IMR-90 (cell line): ENCODE measurements at regions not wholly inside any gene's neighbourhood (a gene's known extent, or its start where the extent isn't known, plus 50 kb on each side); places are given as distances from the start of the nearest gene placed in this dataset.

Experiments used
- ATAC-seq: fragments of 200-7000 bp; cut with Tn5 transposase; 2 replicates; pipeline ENCODE4 v1.9.1; 2020; ENCODE audit warnings: low read depth, mild to moderate bottlenecking, moderate library complexity
- BruUV-seq: library from RNA; stranded (reverse); fragments of 400-500 nt; replicated peaks from 2 replicates; lab custom pipeline; 2021; lab: Mats Ljungman, UMichigan
- CTCF ChIA-PET: fragments of 300-600 bp; formaldehyde crosslinking; extraction: SDS; loops from one replicate; lab custom pipeline; 2021; ENCODE audit warnings: antibody characterized with exemption; lab: Yijun Ruan, JAX
- POLR2A ChIA-PET: fragments of 300-600 bp; sonication (Branson Sonifier 250); formaldehyde crosslinking; loops from one replicate; lab custom pipeline; 2022; ENCODE audit warnings: antibody characterized with exemption; ENCODE audit not compliant: unreplicated experiment; lab: Charles Lee
- DNase-seq: peaks from one replicate; pipeline ENCODE4 v3.0.0; 2013
- H2AFZ ChIP-seq: replicated peaks from 2 replicates; pipeline ENCODE3; 2013; ENCODE audit warnings: low read length, mild to moderate bottlenecking; ENCODE audit not compliant: poor library complexity
- H2AK5ac ChIP-seq: 2 replicates; pipeline ENCODE4 v1.6.1; 2013; ENCODE audit warnings: low read depth, low read length, inconsistent platforms
- H2AK9ac ChIP-seq: replicated peaks from 2 replicates; pipeline ENCODE3; 2013; ENCODE audit warnings: mild to moderate bottlenecking, low read depth, low read length, moderate library complexity; ENCODE audit not compliant: poor library complexity
- H2BK120ac ChIP-seq: 2 replicates; pipeline ENCODE4 v1.6.1; 2013; ENCODE audit warnings: low read depth, low read length, inconsistent platforms
- H2BK15ac ChIP-seq: 3 replicates; pipeline ENCODE4 v1.6.1; 2013; ENCODE audit warnings: low read depth, low read length, inconsistent platforms
- H2BK20ac ChIP-seq: 2 replicates; pipeline ENCODE4 v1.6.1; 2013; ENCODE audit warnings: low read depth, mild to moderate bottlenecking, inconsistent platforms, low read length, moderate library complexity
- H2BK5ac ChIP-seq: 2 replicates; pipeline ENCODE4 v1.6.1; 2013; ENCODE audit warnings: mild to moderate bottlenecking, low read depth, low read length, inconsistent platforms; ENCODE audit not compliant: poor library complexity, severe bottlenecking
- H3K14ac ChIP-seq: replicated peaks from 2 replicates; pipeline ENCODE4 v1.6.1; 2013; ENCODE audit warnings: low read depth, low read length, inconsistent platforms
- H3K18ac ChIP-seq: 2 replicates; pipeline ENCODE4 v1.6.1; 2013; ENCODE audit warnings: low read depth, low read length, control low read depth
- H3K23ac ChIP-seq: 2 replicates; pipeline ENCODE4 v1.6.1; 2013; ENCODE audit warnings: low read depth, low read length, inconsistent platforms
- H3K27ac ChIP-seq: 2 replicates; pipeline ENCODE4 v1.5.1; 2013; ENCODE audit warnings: mild to moderate bottlenecking, control low read depth, low read length; ENCODE audit not compliant: insufficient read depth
- H3K27me3 ChIP-seq: 2 replicates; pipeline ENCODE4 v1.6.1; 2013; ENCODE audit warnings: low read length; ENCODE audit not compliant: control insufficient read depth, insufficient read depth
- H3K36me3 ChIP-seq: 2 replicates; pipeline ENCODE4 v1.6.1; 2013; ENCODE audit warnings: low read length, mixed read lengths; ENCODE audit not compliant: control insufficient read depth, insufficient read depth
- H3K4ac ChIP-seq: 2 replicates; pipeline ENCODE4 v1.6.1; 2013; ENCODE audit warnings: low read depth, low read length, inconsistent platforms
- H3K4me1 ChIP-seq: 2 replicates; pipeline ENCODE4 v1.6.1; 2013; ENCODE audit warnings: low read length, mixed read lengths; ENCODE audit not compliant: control insufficient read depth, insufficient read depth
- H3K4me2 ChIP-seq: 2 replicates; pipeline ENCODE4 v1.6.1; 2013; ENCODE audit warnings: low read depth, mild to moderate bottlenecking, control low read depth, low read length, moderate library complexity
- H3K4me3 ChIP-seq: 2 replicates; pipeline ENCODE4 v1.5.1; 2013; ENCODE audit warnings: low read depth, mild to moderate bottlenecking, control low read depth, low read length, moderate library complexity; ENCODE audit not compliant: insufficient read depth
- H3K56ac ChIP-seq: 2 replicates; pipeline ENCODE4 v1.6.1; 2013; ENCODE audit warnings: low read length, inconsistent platforms; ENCODE audit not compliant: insufficient read depth; ENCODE audit errors: extremely low read depth
- H3K79me1 ChIP-seq, 2 experiments: 2 replicates each; pipeline ENCODE4 v1.6.1; 2013; ENCODE audit warnings: low read length in 2 of 2, inconsistent platforms in 1 of 2, low read depth in 1 of 2
- H3K9ac ChIP-seq: 2 replicates; pipeline ENCODE4 v1.6.1; 2013; ENCODE audit warnings: low read depth, low read length, control low read depth
- H3K9me1 ChIP-seq: 2 replicates; pipeline ENCODE4 v1.6.1; 2013; ENCODE audit warnings: low read length, inconsistent platforms; ENCODE audit not compliant: insufficient read depth
- H3K9me3 ChIP-seq: 2 replicates; pipeline ENCODE4 v1.6.1; 2013; ENCODE audit warnings: low read length; ENCODE audit not compliant: control insufficient read depth, insufficient read depth
- H4K20me1 ChIP-seq: 2 replicates; pipeline ENCODE4 v1.6.1; 2013; ENCODE audit warnings: low read length, inconsistent platforms; ENCODE audit not compliant: insufficient read depth
- H4K5ac ChIP-seq: 2 replicates; pipeline ENCODE4 v1.6.1; 2013; ENCODE audit warnings: mild to moderate bottlenecking, low read depth, low read length, control low read depth
- H4K8ac ChIP-seq, 2 experiments: 2 replicates each; pipeline ENCODE4 v1.6.1; 2013; ENCODE audit warnings: low read depth in 2 of 2, low read length in 2 of 2, control low read depth in 1 of 2, inconsistent platforms in 1 of 2
- H4K91ac ChIP-seq: 2 replicates; pipeline ENCODE4 v1.6.1; 2013; ENCODE audit warnings: low read depth, low read length, inconsistent platforms; ENCODE audit not compliant: insufficient read depth
- BHLHE40 ChIP-seq: fragments of 150-350 bp; IDR thresholded peaks from 2 replicates; pipeline ENCODE4 v1.6.1; 2016; ENCODE audit warnings: mild to moderate bottlenecking, low read depth, low read length
- CEBPB ChIP-seq: IDR thresholded peaks from 2 replicates; pipeline ENCODE4 v1.6.1; 2012; ENCODE audit warnings: low read depth, low read length, improper control_type of control experiment
- CHD1 ChIP-seq: IDR thresholded peaks from 2 replicates; pipeline ENCODE4 v1.6.1; 2012; ENCODE audit warnings: low read depth, low read length, improper control_type of control experiment
- FOS ChIP-seq: fragments of 150-350 bp; IDR thresholded peaks from 2 replicates; pipeline ENCODE4 v1.6.1; 2016; ENCODE audit warnings: low read depth, low read length
- MAFK ChIP-seq: IDR thresholded peaks from 2 replicates; pipeline ENCODE4 v1.6.1; 2012; ENCODE audit warnings: low read depth, low read length, improper control_type of control experiment
- MAZ ChIP-seq: IDR thresholded peaks from 2 replicates; pipeline ENCODE4 v1.6.1; 2012; ENCODE audit warnings: low read depth, mild to moderate bottlenecking, low read length, improper control_type of control experiment, moderate library complexity, borderline replicate concordance
- MXI1 ChIP-seq: IDR thresholded peaks from 2 replicates; pipeline ENCODE4 v1.6.1; 2012; ENCODE audit warnings: low read depth, mild to moderate bottlenecking, low read length, moderate library complexity, borderline replicate concordance
- NFE2L2 ChIP-seq: fragments of 150-350 bp; IDR thresholded peaks from 2 replicates; pipeline ENCODE4 v1.6.1; 2016; ENCODE audit warnings: low read depth, mild to moderate bottlenecking, low read length
- POLR2A ChIP-seq: IDR thresholded peaks from 2 replicates; pipeline ENCODE4 v1.6.1; 2012; ENCODE audit warnings: mild to moderate bottlenecking, low read depth, low read length
- RAD21 ChIP-seq: IDR thresholded peaks from 2 replicates; pipeline ENCODE4 v1.6.1; 2012; ENCODE audit warnings: low read length, improper control_type of control experiment
- RCOR1 ChIP-seq: IDR thresholded peaks from 2 replicates; pipeline ENCODE4 v1.6.1; 2012; ENCODE audit warnings: mild to moderate bottlenecking, low read length, improper control_type of control experiment; ENCODE audit not compliant: insufficient replicate concordance
- RFX5 ChIP-seq: IDR thresholded peaks from 2 replicates; pipeline ENCODE4 v1.8.0; 2012; ENCODE audit warnings: low read depth, mild to moderate bottlenecking, low read length, moderate library complexity
- SMC3 ChIP-seq: fragments of 150-350 bp; IDR thresholded peaks from 2 replicates; pipeline ENCODE4 v1.6.1; 2016; ENCODE audit warnings: low read depth, mild to moderate bottlenecking, antibody characterized with exemption, low read length, moderate library complexity
- WGBS, 2 experiments: methylation state at CpG; one replicate each; pipeline versions ENCODE4 v1.1.5 to v1.1.7; 2013; ENCODE audit warnings: missing lambda C conversion rate in 2 of 2; ENCODE audit not compliant: insufficient read length in 1 of 2; ENCODE audit errors: extremely low coverage in 2 of 2; 5-methylcytosine and 5-hydroxymethylcytosine counted together
- dilution Hi-C: fragments of 300-500 bp; cut with HindIII; formaldehyde crosslinking; loops from one replicate; pipeline ENCODE4 v1.14.3; 2018; ENCODE audit warnings: low sequenced_read_pairs; ENCODE audit not compliant: unreplicated experiment
- in situ Hi-C: fragments of 300-500 bp; cut with MboI; formaldehyde crosslinking; loops from 3 replicates; pipeline ENCODE4 v1.14.3; 2019; ENCODE audit warnings: low sequenced_read_pairs, inconsistent platforms, mixed read lengths
- intact Hi-C: fragments of 100-400 bp; cut with micrococcal nuclease; formaldehyde crosslinking; loops from 2 replicates; pipeline ENCODE4 v1.10.0; 2022
- TF ChIP-seq, protein P1 (sequence below): fragments of 150-350 bp; IDR thresholded peaks from 2 replicates; pipeline ENCODE4 v1.6.1; 2017; ENCODE audit warnings: mild to moderate bottlenecking, antibody characterized with exemption, low read length, low read depth
- TF ChIP-seq, protein P2 (sequence below): conservative IDR thresholded peaks from 2 replicates; pipeline ENCODE4 v1.5.1; 2012; ENCODE audit warnings: mild to moderate bottlenecking, low read depth, low read length, improper control_type of control experiment
- TF ChIP-seq, protein P3 (sequence below): fragments of 150-350 bp; IDR thresholded peaks from 2 replicates; pipeline ENCODE4 v1.6.1; 2016; ENCODE audit warnings: low read depth, mild to moderate bottlenecking, low read length, moderate library complexity, borderline replicate concordance

DNA sequence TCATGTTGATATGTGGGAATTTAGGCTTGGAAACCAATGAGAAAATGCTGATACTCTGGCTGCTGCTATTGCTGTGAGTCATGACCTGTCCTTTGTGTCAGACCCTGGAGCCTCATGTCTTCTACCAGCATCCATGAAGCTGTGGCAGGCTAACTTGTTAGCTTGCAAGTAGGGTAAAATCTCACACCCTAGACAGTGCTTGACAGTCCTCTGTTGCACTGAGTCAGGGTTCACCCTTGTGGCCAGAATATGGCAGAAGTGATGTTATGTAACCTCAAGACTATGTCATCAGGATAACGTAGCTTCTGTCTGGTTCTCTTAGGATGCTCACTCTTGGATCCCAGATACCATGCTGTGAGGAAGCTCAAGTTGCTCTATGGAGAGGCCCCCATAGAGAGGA is 110.8 kb downstream of the LHX2 start:
- no peaks in the 10 kb centered on the region for H3K9me1 ChIP-seq
- H4K91ac ChIP-seq, result no peak overlapping the region
- ATAC-seq (no peak), DNase-seq (peak; percentile 17)
- H3K4me2 ChIP-seq, result no peak overlapping the region
- H2AK5ac ChIP-seq, result no peak overlapping the region
- no peak overlapping the region for H2BK5ac ChIP-seq
- TF ChIP-seq MAFK, result no peak
- no peak for TF ChIP-seq CHD1
- TF ChIP-seq, protein P1, sequence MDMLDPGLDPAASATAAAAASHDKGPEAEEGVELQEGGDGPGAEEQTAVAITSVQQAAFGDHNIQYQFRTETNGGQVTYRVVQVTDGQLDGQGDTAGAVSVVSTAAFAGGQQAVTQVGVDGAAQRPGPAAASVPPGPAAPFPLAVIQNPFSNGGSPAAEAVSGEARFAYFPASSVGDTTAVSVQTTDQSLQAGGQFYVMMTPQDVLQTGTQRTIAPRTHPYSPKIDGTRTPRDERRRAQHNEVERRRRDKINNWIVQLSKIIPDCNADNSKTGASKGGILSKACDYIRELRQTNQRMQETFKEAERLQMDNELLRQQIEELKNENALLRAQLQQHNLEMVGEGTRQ, result no peak
- no peak for TF ChIP-seq CEBPB
- TF ChIP-seq, protein P2, sequence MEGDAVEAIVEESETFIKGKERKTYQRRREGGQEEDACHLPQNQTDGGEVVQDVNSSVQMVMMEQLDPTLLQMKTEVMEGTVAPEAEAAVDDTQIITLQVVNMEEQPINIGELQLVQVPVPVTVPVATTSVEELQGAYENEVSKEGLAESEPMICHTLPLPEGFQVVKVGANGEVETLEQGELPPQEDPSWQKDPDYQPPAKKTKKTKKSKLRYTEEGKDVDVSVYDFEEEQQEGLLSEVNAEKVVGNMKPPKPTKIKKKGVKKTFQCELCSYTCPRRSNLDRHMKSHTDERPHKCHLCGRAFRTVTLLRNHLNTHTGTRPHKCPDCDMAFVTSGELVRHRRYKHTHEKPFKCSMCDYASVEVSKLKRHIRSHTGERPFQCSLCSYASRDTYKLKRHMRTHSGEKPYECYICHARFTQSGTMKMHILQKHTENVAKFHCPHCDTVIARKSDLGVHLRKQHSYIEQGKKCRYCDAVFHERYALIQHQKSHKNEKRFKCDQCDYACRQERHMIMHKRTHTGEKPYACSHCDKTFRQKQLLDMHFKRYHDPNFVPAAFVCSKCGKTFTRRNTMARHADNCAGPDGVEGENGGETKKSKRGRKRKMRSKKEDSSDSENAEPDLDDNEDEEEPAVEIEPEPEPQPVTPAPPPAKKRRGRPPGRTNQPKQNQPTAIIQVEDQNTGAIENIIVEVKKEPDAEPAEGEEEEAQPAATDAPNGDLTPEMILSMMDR, result no peak
- TF ChIP-seq BHLHE40, result no peak
- TF ChIP-seq FOS, result no peak
- TF ChIP-seq NFE2L2, result no peak
- no peak for TF ChIP-seq RAD21
- TF ChIP-seq SMC3, result no peak
- no peak for TF ChIP-seq RCOR1
- no peak for TF ChIP-seq MXI1
- TF ChIP-seq, protein P3, sequence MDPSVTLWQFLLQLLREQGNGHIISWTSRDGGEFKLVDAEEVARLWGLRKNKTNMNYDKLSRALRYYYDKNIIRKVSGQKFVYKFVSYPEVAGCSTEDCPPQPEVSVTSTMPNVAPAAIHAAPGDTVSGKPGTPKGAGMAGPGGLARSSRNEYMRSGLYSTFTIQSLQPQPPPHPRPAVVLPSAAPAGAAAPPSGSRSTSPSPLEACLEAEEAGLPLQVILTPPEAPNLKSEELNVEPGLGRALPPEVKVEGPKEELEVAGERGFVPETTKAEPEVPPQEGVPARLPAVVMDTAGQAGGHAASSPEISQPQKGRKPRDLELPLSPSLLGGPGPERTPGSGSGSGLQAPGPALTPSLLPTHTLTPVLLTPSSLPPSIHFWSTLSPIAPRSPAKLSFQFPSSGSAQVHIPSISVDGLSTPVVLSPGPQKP, result no peak
- no peak for TF ChIP-seq POLR2A
- no peak for TF ChIP-seq RFX5
- TF ChIP-seq MAZ, result no peak
- peaks cover 13% of the 10 kb centered on the region for H3K9me3 ChIP-seq
- no peak overlapping the region for H3K9ac ChIP-seq
- H3K4me1 ChIP-seq, result no peaks in the 10 kb centered on the region
- no peak overlapping the region for H3K14ac ChIP-seq
- H3K23ac ChIP-seq, result no peak overlapping the region
- H2AFZ ChIP-seq, result no peak overlapping the region
- in situ Hi-C loops (no loop called here), intact Hi-C loops (loop anchor here (2.0 to 5.0 kb wide), 2 partner anchors 270 to 580 kb away; no protein-coding TSS in a partner anchor), dilution Hi-C loops (no loop called here)
- no peak overlapping the region for H2AK9ac ChIP-seq
- POLR2A ChIA-PET, result interaction anchor here (0.6 kb wide), 1 partner anchor 105 kb away, joined by 5 read pairs; no protein-coding TSS in a partner anchor
- CTCF ChIA-PET, result no interaction called here
- H4K8ac ChIP-seq, result no peak overlapping the region
- no CpG with 5 or more reads among the region's 1 CpG for WGBS, 2 experiments
- H4K5ac ChIP-seq, result no peak overlapping the region
- H3K18ac ChIP-seq, result no peak overlapping the region
- H2BK15ac ChIP-seq, result no peak overlapping the region
- no peak overlapping the region for H3K27ac ChIP-seq
- peaks cover 25% of the 10 kb centered on the region for H3K27me3 ChIP-seq
- H3K36me3 ChIP-seq, result no peaks in the 10 kb centered on the region
- no peaks in the 10 kb centered on the region for H3K79me1 ChIP-seq
- H2BK120ac ChIP-seq, result no peak overlapping the region
- no peaks in the 10 kb centered on the region for H4K20me1 ChIP-seq
- no peak overlapping the region for H3K4me3 ChIP-seq
- BruUV-seq, result no TSS peak
- H2BK20ac ChIP-seq, result no peak overlapping the region
- H3K56ac ChIP-seq, result no peak overlapping the region
- no peak overlapping the region for H3K4ac ChIP-seq
